ENCODE measurements at regions not wholly inside any gene's neighbourhood (a gene's known extent, or its start where the extent isn't known, plus 50 kb on each side); places are given as distances from the start of the nearest gene placed in this dataset.

- no peak overlapping the region for H3K4me3 Mint-ChIP-seq (ENCODE audit: unreplicated experiment)
- H3K4me1 Mint-ChIP-seq (ENCODE audit: unreplicated experiment): no peaks in the 10 kb centered on the region
- DNase-seq (ENCODE audit: low spot score): no peak
- no peaks in the 10 kb centered on the region for H3K27me3 Mint-ChIP-seq (ENCODE audit: unreplicated experiment)
- H3K9me3 Mint-ChIP-seq (ENCODE audit: unreplicated experiment): no peaks in the 10 kb centered on the region
- H3K36me3 Mint-ChIP-seq (ENCODE audit: low read depth, unreplicated experiment): no peaks in the 10 kb centered on the region
- no peak overlapping the region for H3K27ac Mint-ChIP-seq (ENCODE audit: unreplicated experiment)
- TF ChIP-seq CTCF (IDR thresholded peaks at IDR 0.05; ENCODE audit: unreplicated experiment): no peak
These were observed 69.6 kb upstream of the APOOL start for GRCh38 chrX:84933956-84934556.

Measured in endothelial cell (in vitro differentiated cells).